ENCODE measurements at regions not wholly inside any gene's neighbourhood (a gene's known extent, or its start where the extent isn't known, plus 50 kb on each side); places are given as distances from the start of the nearest gene placed in this dataset.

GRCh38 chr4:156615066-156615531, 356.5 kb downstream of the PDGFC start:
- H3K4me1 Mint-ChIP-seq (ENCODE audit: low read depth), result no peaks in the 10 kb centered on the region
- intact Hi-C loops (cut with micrococcal nuclease), result no loop called here
- POLR2A ChIA-PET, result no interaction called here

GRCh38 chr4:156614536-156614935, 357.1 kb downstream of the PDGFC start:
- no peaks in the 10 kb centered on the region for H3K4me1 Mint-ChIP-seq (ENCODE audit: low read depth)
- H3K27ac Mint-ChIP-seq, result no peak overlapping the region
- no peak for TF ChIP-seq CTCF (IDR thresholded peaks at IDR 0.05)
- no peaks in the 10 kb centered on the region for H3K27me3 Mint-ChIP-seq
- H3K36me3 Mint-ChIP-seq (ENCODE audit: low read depth), result no peaks in the 10 kb centered on the region
- no peak for DNase-seq
- POLR2A ChIA-PET, result no interaction called here
- ATAC-seq, result no peak
- CTCF ChIA-PET, result no interaction called here
- no peak overlapping the region for H3K4me3 Mint-ChIP-seq
- intact Hi-C loops (cut with micrococcal nuclease), result no loop called here
- peaks cover 4% of the 10 kb centered on the region for H3K9me3 Mint-ChIP-seq

More at GRCh38 chr4:156615066-156615531, 356.5 kb downstream of the PDGFC start:
- DNase-seq, result no peak
- CTCF ChIA-PET, result no interaction called here
- H3K9me3 Mint-ChIP-seq, result no peaks in the 10 kb centered on the region
- no peaks in the 10 kb centered on the region for H3K36me3 Mint-ChIP-seq (ENCODE audit: low read depth)
- no peaks in the 10 kb centered on the region for H3K27me3 Mint-ChIP-seq
- no peak for ATAC-seq
- TF ChIP-seq CTCF (IDR thresholded peaks at IDR 0.05), result no peak
- H3K27ac Mint-ChIP-seq, result no peak overlapping the region
- no peak overlapping the region for H3K4me3 Mint-ChIP-seq

- CTCF ChIA-PET, result no interaction called here
- peaks cover 6% of the 10 kb centered on the region for H3K9me3 Mint-ChIP-seq
- H3K27ac Mint-ChIP-seq, result no peak overlapping the region
- no peak for TF ChIP-seq CTCF (IDR thresholded peaks at IDR 0.05)
- H3K4me3 Mint-ChIP-seq, result no peak overlapping the region
- no peak for ATAC-seq
- H3K36me3 Mint-ChIP-seq (ENCODE audit: low read depth), result no peaks in the 10 kb centered on the region
- H3K27me3 Mint-ChIP-seq, result no peaks in the 10 kb centered on the region
- intact Hi-C loops (cut with micrococcal nuclease), result no loop called here
- no peaks in the 10 kb centered on the region for H3K4me1 Mint-ChIP-seq (ENCODE audit: low read depth)
- POLR2A ChIA-PET, result no interaction called here
- DNase-seq, result no peak
These were observed 362.2 kb downstream of the PDGFC start for GRCh38 chr4:156609421-156609820.

- TF ChIP-seq CTCF (IDR thresholded peaks at IDR 0.05), result no peak
- Mint-ChIP-seq H3K9me3 (peaks cover 6% of the 10 kb centered on the region), H3K4me3 (no peak overlapping the region), H3K27ac (no peak overlapping the region), H3K4me1 (ENCODE audit: low read depth) (no peaks in the 10 kb centered on the region), H3K27me3 (no peaks in the 10 kb centered on the region), H3K36me3 (ENCODE audit: low read depth) (no peaks in the 10 kb centered on the region)
- POLR2A ChIA-PET, result no interaction called here
- CTCF ChIA-PET, result no interaction called here
- DNase-seq, result no peak
- intact Hi-C loops (cut with micrococcal nuclease), result no loop called here
- ATAC-seq, result no peak
These were observed 362.9 kb downstream of the PDGFC start for GRCh38 chr4:156608651-156609050.

- H3K4me3 Mint-ChIP-seq, result no peak overlapping the region
- ATAC-seq (no peak), DNase-seq (no peak)
- H3K36me3 Mint-ChIP-seq (ENCODE audit: low read depth), result no peaks in the 10 kb centered on the region
- POLR2A ChIA-PET, result no interaction called here
- no peaks in the 10 kb centered on the region for H3K27me3 Mint-ChIP-seq
- no peak overlapping the region for H3K27ac Mint-ChIP-seq
- H3K9me3 Mint-ChIP-seq, result peaks cover 6% of the 10 kb centered on the region
- intact Hi-C loops (cut with micrococcal nuclease), result no loop called here
- CTCF ChIA-PET, result no interaction called here
- H3K4me1 Mint-ChIP-seq (ENCODE audit: low read depth), result no peaks in the 10 kb centered on the region
- no peak for TF ChIP-seq CTCF (IDR thresholded peaks at IDR 0.05)
These were observed 364.1 kb downstream of the PDGFC start for GRCh38 chr4:156607478-156607857.

All from activated CD8-positive, alpha-beta T cell treated with anti-CD3 and anti-CD28 coated beads for 36 hours (primary cell).